RWPE2 (cell line): ENCODE measurements at regions not wholly inside any gene's neighbourhood (a gene's known extent, or its start where the extent isn't known, plus 50 kb on each side); places are given as distances from the start of the nearest gene placed in this dataset.

Source experiments
- ATAC-seq: fragments of 200-7000 bp; cut with Tn5 transposase; 3 replicates; pipeline ENCODE4 v1.9.1; 2021; ENCODE audit warnings: low read depth
- DNase-seq: peaks from one replicate; pipeline ENCODE4 v3.0.0-alpha.2; 2020; ENCODE audit warnings: low spot score
- H3K27ac ChIP-seq: fragments of 450-650 bp; 2 replicates; pipeline ENCODE4 v1.5.1; 2017; ENCODE audit warnings: mild to moderate bottlenecking; ENCODE audit not compliant: poor library complexity, severe bottlenecking
- H3K27me3 ChIP-seq: fragments of 250-450 bp; sonication (Bioruptor Pico); 2 replicates; pipeline ENCODE4 v1.5.1; 2021; ENCODE audit warnings: mild to moderate bottlenecking, moderate library complexity; ENCODE audit not compliant: insufficient read depth, poor library complexity, severe bottlenecking
- H3K36me3 ChIP-seq: fragments of 250-450 bp; sonication (Bioruptor Pico); 2 replicates; pipeline ENCODE4 v1.5.1; 2020; ENCODE audit warnings: low read depth, mild to moderate bottlenecking, moderate library complexity
- H3K4me1 ChIP-seq: fragments of 250-450 bp; sonication (Bioruptor Pico); 2 replicates; pipeline ENCODE4 v1.5.1; 2021; ENCODE audit warnings: mild to moderate bottlenecking, moderate library complexity; ENCODE audit not compliant: insufficient read depth, poor library complexity, severe bottlenecking
- H3K4me3 ChIP-seq: fragments of 250-450 bp; sonication (Bioruptor Pico); 2 replicates; pipeline ENCODE4 v1.5.1; 2021; ENCODE audit warnings: mild to moderate bottlenecking, moderate library complexity; ENCODE audit not compliant: severe bottlenecking
- H3K9me3 ChIP-seq: fragments of 250-450 bp; sonication (Bioruptor Pico); 2 replicates; pipeline ENCODE4 v1.5.1; 2021; ENCODE audit warnings: mild to moderate bottlenecking, moderate library complexity; ENCODE audit not compliant: severe bottlenecking
- TF ChIP-seq, protein P1 (sequence below): fragments of 450-650 bp; IDR thresholded peaks from one replicate; pipeline ENCODE4 v1.5.1; 2017; ENCODE audit warnings: mild to moderate bottlenecking, moderate library complexity; ENCODE audit not compliant: poor library complexity, severe bottlenecking

DNA sequence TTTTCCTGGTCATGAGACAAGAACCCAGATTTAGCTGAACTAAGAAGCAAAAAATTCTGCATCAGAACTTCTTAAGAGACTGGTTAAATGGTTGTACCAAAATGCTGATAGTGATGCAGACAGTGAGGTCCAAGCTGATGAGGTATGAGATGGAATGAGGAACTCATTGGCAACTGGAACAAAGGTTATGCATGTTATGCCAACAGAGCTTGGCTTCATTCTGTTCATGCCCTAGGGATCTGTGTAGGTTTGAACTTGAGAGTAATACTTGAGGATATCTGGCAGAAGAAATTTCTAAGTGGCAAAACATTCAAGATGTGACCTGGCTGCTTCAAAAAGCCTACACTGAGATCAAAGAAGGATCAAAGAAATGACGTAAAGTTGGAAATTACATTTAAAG lies 398.0 kb downstream of the FSCB start:
- Histone ChIP-seq H3K4me3 (no peak overlapping the region), H3K9me3 (peaks cover 4% of the 10 kb centered on the region), H3K27ac (peak overlapping the region; percentile 1), H3K4me1 (peaks cover 8% of the 10 kb centered on the region), H3K27me3 (no peaks in the 10 kb centered on the region), H3K36me3 (no peaks in the 10 kb centered on the region)
- no peak for ATAC-seq
- no peak for DNase-seq
- TF ChIP-seq, protein P1, sequence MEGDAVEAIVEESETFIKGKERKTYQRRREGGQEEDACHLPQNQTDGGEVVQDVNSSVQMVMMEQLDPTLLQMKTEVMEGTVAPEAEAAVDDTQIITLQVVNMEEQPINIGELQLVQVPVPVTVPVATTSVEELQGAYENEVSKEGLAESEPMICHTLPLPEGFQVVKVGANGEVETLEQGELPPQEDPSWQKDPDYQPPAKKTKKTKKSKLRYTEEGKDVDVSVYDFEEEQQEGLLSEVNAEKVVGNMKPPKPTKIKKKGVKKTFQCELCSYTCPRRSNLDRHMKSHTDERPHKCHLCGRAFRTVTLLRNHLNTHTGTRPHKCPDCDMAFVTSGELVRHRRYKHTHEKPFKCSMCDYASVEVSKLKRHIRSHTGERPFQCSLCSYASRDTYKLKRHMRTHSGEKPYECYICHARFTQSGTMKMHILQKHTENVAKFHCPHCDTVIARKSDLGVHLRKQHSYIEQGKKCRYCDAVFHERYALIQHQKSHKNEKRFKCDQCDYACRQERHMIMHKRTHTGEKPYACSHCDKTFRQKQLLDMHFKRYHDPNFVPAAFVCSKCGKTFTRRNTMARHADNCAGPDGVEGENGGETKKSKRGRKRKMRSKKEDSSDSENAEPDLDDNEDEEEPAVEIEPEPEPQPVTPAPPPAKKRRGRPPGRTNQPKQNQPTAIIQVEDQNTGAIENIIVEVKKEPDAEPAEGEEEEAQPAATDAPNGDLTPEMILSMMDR = no peak

GRCh38 chr14:44108601-44109000 lies 398.5 kb downstream of the FSCB start:
- DNase-seq = no peak
- peak; percentile 94 for ATAC-seq
- Histone ChIP-seq H3K4me3 (no peak overlapping the region), H3K4me1 (peaks cover 8% of the 10 kb centered on the region), H3K27ac (peak overlapping the region; percentile 1), H3K9me3 (peaks cover 4% of the 10 kb centered on the region), H3K36me3 (no peaks in the 10 kb centered on the region), H3K27me3 (no peaks in the 10 kb centered on the region)
- TF ChIP-seq, protein P1 = no peak

DNA sequence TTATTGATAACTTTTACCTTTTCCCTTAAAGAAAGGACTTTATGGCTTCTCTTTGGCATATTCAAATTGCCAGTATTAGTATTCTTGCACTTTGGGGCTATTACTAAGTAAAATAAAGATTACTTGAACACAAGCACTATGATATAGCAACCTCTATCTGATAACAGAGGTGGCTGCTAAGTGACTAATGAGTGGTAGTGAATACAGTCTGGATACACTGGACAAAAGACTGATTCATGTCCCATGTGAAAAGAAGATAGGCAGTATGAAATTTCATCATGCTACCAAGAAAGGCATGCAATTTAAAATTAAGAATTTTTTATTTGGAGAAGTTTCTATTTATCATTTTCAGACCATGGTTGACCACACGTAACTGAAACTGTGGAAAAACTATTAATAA lies 399.9 kb downstream of the FSCB start:
- no peak overlapping the region for H3K27ac ChIP-seq
- ATAC-seq = no peak
- H3K4me1 ChIP-seq = peaks cover 8% of the 10 kb centered on the region
- no peaks in the 10 kb centered on the region for H3K27me3 ChIP-seq
- H3K36me3 ChIP-seq = no peaks in the 10 kb centered on the region
- no peak for DNase-seq
- H3K9me3 ChIP-seq = peaks cover 4% of the 10 kb centered on the region
- TF ChIP-seq, protein P1 = no peak
- H3K4me3 ChIP-seq = no peak overlapping the region

GRCh38 chr14:44099743-44100488 lies 407.2 kb downstream of the FSCB start:
- ATAC-seq (no peak), DNase-seq (no peak)
- Histone ChIP-seq H3K27ac (no peak overlapping the region), H3K4me3 (no peak overlapping the region), H3K4me1 (no peaks in the 10 kb centered on the region), H3K27me3 (peaks cover 19% of the 10 kb centered on the region), H3K36me3 (no peaks in the 10 kb centered on the region), H3K9me3 (no peaks in the 10 kb centered on the region)
- TF ChIP-seq, protein P1 = no peak

- Histone ChIP-seq H3K4me3 (no peak overlapping the region), H3K4me1 (no peaks in the 10 kb centered on the region), H3K9me3 (no peaks in the 10 kb centered on the region), H3K36me3 (no peaks in the 10 kb centered on the region), H3K27me3 (peaks cover 9% of the 10 kb centered on the region), H3K27ac (no peak overlapping the region)
- TF ChIP-seq, protein P1 = no peak
- no peak for DNase-seq
- ATAC-seq = no peak
These were observed 425.9 kb downstream of the FSCB start for GRCh38 chr14:44081146-44081545.
